Heart right ventricle (tissue), 16 donors: ENCODE measurements at regions not wholly inside any gene's neighbourhood (a gene's known extent, or its start where the extent isn't known, plus 50 kb on each side); places are given as distances from the start of the nearest gene placed in this dataset.

Experiments
- ATAC-seq, 8 donors: fragments of 200-7000 bp; cut with Tn5 transposase; one replicate each; pipeline ENCODE4 v1.9.1; 2020; ENCODE audit warnings: mild to moderate bottlenecking in 8 of 8, moderate library complexity in 8 of 8, moderate number of reproducible peaks in 1 of 8
- DNase-seq, 2 donors: peaks; one replicate each; pipeline ENCODE4 v3.0.0-alpha.2; 2020
- H3K27ac ChIP-seq, 10 donors: fragments of 200-600 bp; sonication (generic) in 2 of 10; one replicate each; pipeline versions ENCODE4 v1.5.0 to v1.8.0; 2020 to 2022; ENCODE audit warnings: mild to moderate bottlenecking in 3 of 10
- H3K27me3 ChIP-seq, 7 donors: fragments of 200-600 bp; one replicate each; pipeline ENCODE4 v1.8.0; 2021 to 2022; ENCODE audit warnings: mild to moderate bottlenecking in 2 of 7
- H3K36me3 ChIP-seq, 9 donors: fragments of 200-600 bp; sonication (generic) in 1 of 9; one replicate each; pipeline versions ENCODE4 v1.5.0 to v1.8.0; 2020 to 2022; ENCODE audit warnings: mild to moderate bottlenecking in 2 of 9
- H3K4me1 ChIP-seq, 9 donors: fragments of 200-600 bp; sonication (generic) in 1 of 9; one replicate each; pipeline versions ENCODE4 v1.5.0 to v1.8.0; 2020 to 2022; ENCODE audit warnings: mild to moderate bottlenecking in 4 of 9
- H3K4me3 ChIP-seq, 10 donors: fragments of 200-600 bp; sonication (generic) in 2 of 10; one replicate each; pipeline versions ENCODE4 v1.5.0 to v1.8.0; 2020 to 2022; ENCODE audit warnings: mild to moderate bottlenecking in 7 of 10, moderate library complexity in 2 of 10
- H3K9me3 ChIP-seq, 11 donors: fragments of 200-600 bp in 10 of 11; sonication (generic) in 2 of 11; one replicate each; pipeline versions ENCODE4 v1.5.0 to v1.8.0; 2013 to 2022; ENCODE audit warnings: mild to moderate bottlenecking in 2 of 11, control low read depth in 1 of 11, moderate library complexity in 1 of 11
- WGBS, 2 donors: extraction: QIAGEN DNeasy Blood & Tissue Kit; methylation state at CpG; one replicate each; pipeline ENCODE4 v1.1.7; 2013; ENCODE audit warnings: inconsistent platforms in 1 of 2; 5-methylcytosine and 5-hydroxymethylcytosine counted together
- intact Hi-C, 10 donors: fragments of 100-400 bp; cut with DNase I; formaldehyde crosslinking; loops; one replicate each; pipeline versions ENCODE4 v1.11.1 to v1.14.2; 2022
- TF ChIP-seq, protein P1 (sequence below), 9 donors: fragments of 200-600 bp; sonication (generic) in 2 of 9; IDR thresholded peaks; one replicate each; pipeline versions ENCODE4 v1.5.0 to v1.8.0; 2021 to 2022; ENCODE audit warnings: antibody characterized with exemption in 9 of 9, mild to moderate bottlenecking in 5 of 9, moderate library complexity in 1 of 9
- donor health status: Arrhythmogenic right ventricular cardiomyopathy.
- donor health status: ischemic (EF 13 %, LVEDD 7.1; RV severe dilation, severe dysfunction).
- donor health status: healthy with polysubstance abuse.
- donor health status: DM: no; HTN: yes; CAD: no.
- donor health status: DM: no; HTN: no; CAD: no.
- donor health status: ischemic (EF 25% LVEDD 6.9; RV normal size, moderate dysfunction).
- donor health status: ischemic (EF 25% LVEDD 5.7; RV mildly dilated, moderate dysfunction).
- donor health status: healthy.
- donor health status: DM: yes; HTN: yes; CAD: no.
- donor health status: Ischemic cardiomyopathy.
- donor health status: ischemic (EF 35%, LVEDD 5.7; RV mildly dilated, moderate dysfunction).
- donor health status: nonischemic (EF 11% LVEDD 7.7; RV severe dilation, severe dysfunction).
- donor health status: DM: yes; HTN: yes; CAD: no.
- donor health status: PGD.
- donor health status: ischemic (EF 29% LVEDD 5.4; RV normal size, mild dysfunction).
- donor health status: nonischemic (EF 23%, LVEDD 6.1; RV moderate dilation, normal function).

DNA sequence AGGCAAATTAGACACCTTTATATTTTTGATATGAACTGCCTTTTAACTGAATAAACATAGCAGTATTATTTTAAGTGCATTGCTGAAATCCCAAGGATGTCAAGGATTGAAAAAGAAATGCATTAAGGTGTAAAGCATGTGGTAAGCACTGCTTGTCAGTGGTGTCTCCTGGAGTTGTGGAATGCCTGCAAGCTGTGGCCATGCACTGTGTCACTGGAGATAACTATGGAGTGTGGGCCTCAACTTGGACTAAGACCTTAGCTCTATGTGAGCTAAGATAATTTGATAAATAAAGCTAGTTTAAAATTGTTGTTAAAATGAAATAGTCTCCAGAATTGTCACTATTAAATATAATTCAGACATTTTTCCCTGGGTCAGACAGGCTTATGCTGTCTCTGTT, 156.6 kb upstream of the OPRM1 start:
- H3K27ac ChIP-seq = no peak overlapping the region
- no peaks in the 10 kb centered on the region for H3K36me3 ChIP-seq
- no peaks in the 10 kb centered on the region for H3K27me3 ChIP-seq
- no peak for ATAC-seq
- H3K9me3 ChIP-seq = peaks cover 0 to 18% (median 2%) of the 10 kb centered on the region in 11 donors
- intact Hi-C loops = no loop called here
- H3K4me3 ChIP-seq = no peak overlapping the region
- TF ChIP-seq, protein P1, sequence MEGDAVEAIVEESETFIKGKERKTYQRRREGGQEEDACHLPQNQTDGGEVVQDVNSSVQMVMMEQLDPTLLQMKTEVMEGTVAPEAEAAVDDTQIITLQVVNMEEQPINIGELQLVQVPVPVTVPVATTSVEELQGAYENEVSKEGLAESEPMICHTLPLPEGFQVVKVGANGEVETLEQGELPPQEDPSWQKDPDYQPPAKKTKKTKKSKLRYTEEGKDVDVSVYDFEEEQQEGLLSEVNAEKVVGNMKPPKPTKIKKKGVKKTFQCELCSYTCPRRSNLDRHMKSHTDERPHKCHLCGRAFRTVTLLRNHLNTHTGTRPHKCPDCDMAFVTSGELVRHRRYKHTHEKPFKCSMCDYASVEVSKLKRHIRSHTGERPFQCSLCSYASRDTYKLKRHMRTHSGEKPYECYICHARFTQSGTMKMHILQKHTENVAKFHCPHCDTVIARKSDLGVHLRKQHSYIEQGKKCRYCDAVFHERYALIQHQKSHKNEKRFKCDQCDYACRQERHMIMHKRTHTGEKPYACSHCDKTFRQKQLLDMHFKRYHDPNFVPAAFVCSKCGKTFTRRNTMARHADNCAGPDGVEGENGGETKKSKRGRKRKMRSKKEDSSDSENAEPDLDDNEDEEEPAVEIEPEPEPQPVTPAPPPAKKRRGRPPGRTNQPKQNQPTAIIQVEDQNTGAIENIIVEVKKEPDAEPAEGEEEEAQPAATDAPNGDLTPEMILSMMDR (IDR thresholded peaks at IDR 0.05) = no peak
- H3K4me1 ChIP-seq = no peaks in the 10 kb centered on the region
- DNase-seq = no peak

DNA sequence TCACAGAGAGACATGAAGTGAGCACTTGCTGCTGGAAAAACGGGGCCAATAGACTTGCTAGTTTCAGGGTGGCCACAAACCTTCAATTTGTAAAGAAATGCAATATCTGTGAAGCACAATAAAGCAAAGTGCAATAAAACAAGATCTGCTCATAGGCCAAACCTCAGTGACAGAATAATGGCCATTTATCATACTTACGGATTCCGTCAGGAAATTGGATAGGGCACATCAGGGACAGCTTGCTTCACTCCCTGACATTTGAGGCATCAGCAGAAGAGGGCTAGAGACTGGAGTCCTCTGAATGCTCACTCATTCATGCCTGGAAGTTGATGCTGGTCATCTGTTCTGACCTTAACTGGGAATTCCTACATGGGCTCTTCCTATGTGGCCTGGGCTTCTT, 165.5 kb upstream of the OPRM1 start:
- ATAC-seq (no peak), DNase-seq (no peak)
- Histone ChIP-seq H3K36me3 (no peaks in the 10 kb centered on the region), H3K4me3 (no peak overlapping the region), H3K27me3 (no peaks in the 10 kb centered on the region), H3K9me3 (peaks cover 0 to 12% (median 0%) of the 10 kb centered on the region in 11 donors), H3K27ac (no peak overlapping the region), H3K4me1 (no peaks in the 10 kb centered on the region)
- WGBS, 2 donors = 76 to 81% methylated on average over 3 of the region's 3 CpGs
- intact Hi-C loops = loop anchor here in 1 of 10 donors (5.0 kb wide), 1 partner anchor 159 kb away; no protein-coding TSS in a partner anchor
- TF ChIP-seq, protein P1 (IDR thresholded peaks at IDR 0.05) = no peak

DNA sequence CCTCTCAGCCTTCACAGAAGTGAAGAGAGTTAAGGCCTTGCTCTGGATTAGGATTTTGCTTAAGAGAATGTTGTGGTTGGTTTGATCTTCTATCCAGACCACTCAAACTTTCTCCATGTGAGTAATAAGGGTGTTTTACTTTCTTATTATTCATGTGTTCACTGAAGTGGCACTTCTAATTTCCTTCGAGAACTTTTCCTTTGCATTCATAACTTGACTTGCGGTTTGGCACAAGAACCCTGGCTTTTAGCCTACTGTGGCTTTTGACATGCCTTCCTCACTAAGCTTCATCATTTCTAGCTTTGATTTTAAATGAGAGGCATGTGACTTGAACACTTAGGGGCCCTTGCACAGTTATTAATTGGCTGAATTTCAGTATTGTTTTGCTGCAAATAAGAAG, 166.1 kb upstream of the OPRM1 start:
- Histone ChIP-seq H3K9me3 (peaks cover 0 to 15% (median 0%) of the 10 kb centered on the region in 11 donors), H3K36me3 (no peaks in the 10 kb centered on the region), H3K4me3 (no peak overlapping the region), H3K27me3 (no peaks in the 10 kb centered on the region), H3K27ac (no peak overlapping the region), H3K4me1 (no peaks in the 10 kb centered on the region)
- ATAC-seq (no peak), DNase-seq (no peak)
- intact Hi-C loops = loop anchor here in 1 of 10 donors (5.0 kb wide), 1 partner anchor 159 kb away; no protein-coding TSS in a partner anchor
- 96 to 98% methylated on average over 2 of the region's 2 CpGs for WGBS, 2 donors
- TF ChIP-seq, protein P1 (IDR thresholded peaks at IDR 0.05) = no peak

DNA sequence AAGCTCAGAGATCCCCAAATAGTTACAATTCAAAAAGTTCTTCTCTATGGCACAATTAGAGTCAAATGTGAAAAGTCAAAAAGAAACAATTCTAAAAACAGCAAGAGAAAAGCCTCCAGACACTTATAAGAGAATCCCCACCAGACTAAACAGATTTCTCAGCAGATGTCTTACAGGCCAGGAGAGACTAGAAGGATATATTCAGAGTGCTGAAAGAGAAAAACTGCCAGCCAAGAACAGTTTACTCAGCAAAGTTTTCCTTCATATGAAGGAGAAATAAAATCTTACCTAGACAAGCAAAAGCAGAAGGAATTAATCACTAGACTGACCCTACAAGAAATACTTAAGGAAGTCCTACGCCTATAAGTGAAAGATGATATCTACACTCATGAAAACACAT, 176.1 kb upstream of the OPRM1 start:
- intact Hi-C loops = no loop called here
- no peaks in the 10 kb centered on the region for H3K4me1 ChIP-seq
- ATAC-seq (no peak), DNase-seq (no peak)
- H3K4me3 ChIP-seq = no peak overlapping the region
- 78 to 88% methylated on average over 1 of the region's 1 CpG for WGBS, 2 donors
- peaks cover 0 to 6% (median 0%) of the 10 kb centered on the region in 11 donors for H3K9me3 ChIP-seq
- H3K27me3 ChIP-seq = no peaks in the 10 kb centered on the region
- no peak overlapping the region for H3K27ac ChIP-seq
- TF ChIP-seq, protein P1 (IDR thresholded peaks at IDR 0.05) = no peak
- no peaks in the 10 kb centered on the region for H3K36me3 ChIP-seq
